Tibial nerve (tissue), 4 donors: ENCODE measurements at regions not wholly inside any gene's neighbourhood (a gene's known extent, or its start where the extent isn't known, plus 50 kb on each side); places are given as distances from the start of the nearest gene placed in this dataset.

Experiments
- DNase-seq, 2 donors: peaks; one replicate each; pipeline ENCODE4 v3.0.0-alpha.2; 2019; ENCODE audit warnings: low spot score in 2 of 2
- H3K27ac ChIP-seq, 4 donors: fragments of 200-600 bp; sonication (generic) in 3 of 4; one replicate each; pipeline ENCODE4 v1.5.1; 2017 to 2019; ENCODE audit warnings: mild to moderate bottlenecking in 1 of 4
- H3K27me3 ChIP-seq, 2 donors: fragments of 200-600 bp; sonication (generic) in 1 of 2; one replicate each; pipeline versions ENCODE4 v1.5.1 to v1.6.0; 2017 to 2019
- H3K36me3 ChIP-seq, 3 donors: fragments of 200-600 bp; sonication (generic); one replicate each; pipeline ENCODE4 v1.5.1; 2018 to 2019
- H3K4me1 ChIP-seq, 4 donors: fragments of 200-600 bp; sonication (generic) in 3 of 4; one replicate each; pipeline ENCODE4 v1.5.1; 2017 to 2019
- H3K4me3 ChIP-seq, 4 donors: fragments of 200-600 bp; sonication (generic) in 3 of 4; one replicate each; pipeline ENCODE4 v1.5.1; 2017 to 2019; ENCODE audit warnings: mild to moderate bottlenecking in 1 of 4, moderate library complexity in 1 of 4
- H3K9me3 ChIP-seq, 4 donors: fragments of 200-600 bp; sonication (generic) in 3 of 4; one replicate each; pipeline ENCODE4 v1.5.1; 2017 to 2019
- EP300 ChIP-seq, 2 donors: sonication (generic); formaldehyde crosslinking; IDR thresholded peaks; one replicate each; pipeline ENCODE4 v1.6.1; 2017; ENCODE audit warnings: antibody characterized with exemption in 2 of 2, mild to moderate bottlenecking in 1 of 2
- POLR2A ChIP-seq, 2 donors: fragments of 450-650 bp; IDR thresholded peaks; one replicate each; pipeline ENCODE4 v1.6.1; 2017; ENCODE audit warnings: antibody characterized with exemption in 2 of 2, mild to moderate bottlenecking in 2 of 2, moderate library complexity in 2 of 2
- WGBS, 2 donors: methylation state at CpG; one replicate each; pipeline ENCODE4 v1.1.5; 2018; 5-methylcytosine and 5-hydroxymethylcytosine counted together
- TF ChIP-seq, protein P1 (sequence below), 5 experiments: fragments of 200-600 bp in 3 of 5; fragments of 450-650 bp in 2 of 5; sonication (generic) in 3 of 5; IDR thresholded peaks; one replicate each; pipeline ENCODE4 v1.5.1; 2016 to 2019; ENCODE audit warnings: antibody characterized with exemption in 5 of 5, mild to moderate bottlenecking in 3 of 5, moderate library complexity in 2 of 5

DNA sequence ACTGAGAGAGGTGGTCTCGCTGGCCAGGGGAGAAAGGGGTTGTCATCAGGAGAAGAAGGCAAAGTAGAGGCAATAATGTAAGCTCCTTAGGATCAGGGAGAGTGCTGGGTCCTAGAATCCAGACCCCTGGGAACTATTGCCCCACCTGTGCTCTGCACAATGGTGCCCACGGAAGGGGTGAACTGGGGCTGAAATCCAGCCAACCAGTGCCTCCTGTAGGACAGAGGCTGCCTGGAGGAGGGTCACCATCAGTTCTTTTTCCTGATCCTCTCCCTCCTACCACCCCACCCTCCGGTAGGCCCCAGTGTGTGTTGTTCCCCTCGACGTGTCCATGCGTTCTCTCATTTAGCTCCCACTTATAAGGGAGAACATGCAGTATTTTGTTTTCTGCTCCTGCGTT lies 52.9 kb upstream of the ATP2B4 start:
- Histone ChIP-seq H3K4me3 (no peak overlapping the region), H3K27me3 (no peaks in the 10 kb centered on the region), H3K9me3 (no peaks in the 10 kb centered on the region), H3K4me1 (peaks cover 0 to 7% (median 0%) of the 10 kb centered on the region in 4 donors), H3K36me3 (no peaks in the 10 kb centered on the region), H3K27ac (no peak overlapping the region)
- WGBS, 2 donors: 84 to 92% methylated on average over 7 of the region's 7 CpGs
- TF ChIP-seq EP300 (IDR thresholded peaks at IDR 0.05) (no peak), POLR2A (IDR thresholded peaks at IDR 0.05) (no peak)
- TF ChIP-seq, protein P1, sequence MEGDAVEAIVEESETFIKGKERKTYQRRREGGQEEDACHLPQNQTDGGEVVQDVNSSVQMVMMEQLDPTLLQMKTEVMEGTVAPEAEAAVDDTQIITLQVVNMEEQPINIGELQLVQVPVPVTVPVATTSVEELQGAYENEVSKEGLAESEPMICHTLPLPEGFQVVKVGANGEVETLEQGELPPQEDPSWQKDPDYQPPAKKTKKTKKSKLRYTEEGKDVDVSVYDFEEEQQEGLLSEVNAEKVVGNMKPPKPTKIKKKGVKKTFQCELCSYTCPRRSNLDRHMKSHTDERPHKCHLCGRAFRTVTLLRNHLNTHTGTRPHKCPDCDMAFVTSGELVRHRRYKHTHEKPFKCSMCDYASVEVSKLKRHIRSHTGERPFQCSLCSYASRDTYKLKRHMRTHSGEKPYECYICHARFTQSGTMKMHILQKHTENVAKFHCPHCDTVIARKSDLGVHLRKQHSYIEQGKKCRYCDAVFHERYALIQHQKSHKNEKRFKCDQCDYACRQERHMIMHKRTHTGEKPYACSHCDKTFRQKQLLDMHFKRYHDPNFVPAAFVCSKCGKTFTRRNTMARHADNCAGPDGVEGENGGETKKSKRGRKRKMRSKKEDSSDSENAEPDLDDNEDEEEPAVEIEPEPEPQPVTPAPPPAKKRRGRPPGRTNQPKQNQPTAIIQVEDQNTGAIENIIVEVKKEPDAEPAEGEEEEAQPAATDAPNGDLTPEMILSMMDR (IDR thresholded peaks at IDR 0.05): no peak
- no peak for DNase-seq
